CD14-positive monocyte (primary cell): ENCODE measurements at regions not wholly inside any gene's neighbourhood (a gene's known extent, or its start where the extent isn't known, plus 50 kb on each side); places are given as distances from the start of the nearest gene placed in this dataset.

Source experiments
- DNase-seq, 3 donors: peaks; one replicate each; pipeline ENCODE4 v3.0.0-alpha.2; 2011 to 2022
- H2AFZ ChIP-seq: 2 replicates; pipeline ENCODE4 v1.6.0; 2012; ENCODE audit warnings: mild to moderate bottlenecking, low read depth, low read length, inconsistent platforms; ENCODE audit not compliant: insufficient read depth, poor library complexity, severe bottlenecking
- H3K27ac ChIP-seq, 2 donors: 1 replicate in 1 of 2; 2 replicates in 1 of 2; pipeline ENCODE4 v1.5.1; 2012 to 2013; ENCODE audit warnings: low read length in 2 of 2, control low read depth in 1 of 2, inconsistent platforms in 1 of 2, low read depth in 1 of 2, mild to moderate bottlenecking in 1 of 2
- H3K27me3 ChIP-seq, 2 donors: one replicate each; pipeline versions ENCODE4 v1.6.0 to v1.6.1; 2011 to 2013; ENCODE audit warnings: low read length in 2 of 2; ENCODE audit not compliant: control insufficient read depth in 2 of 2, insufficient read depth in 2 of 2
- H3K36me3 ChIP-seq, 2 donors: replicated peaks in 1 of 2; 1 replicate in 1 of 2; 2 replicates in 1 of 2; pipeline versions ENCODE4 v1.5.1 to v1.6.1; 2012 to 2013; ENCODE audit warnings: low read length in 2 of 2, control low read depth in 1 of 2, inconsistent platforms in 1 of 2, mild to moderate bottlenecking in 1 of 2; ENCODE audit not compliant: insufficient read depth in 2 of 2, control insufficient read depth in 1 of 2
- H3K4me1 ChIP-seq, 2 donors: 1 replicate in 1 of 2; 2 replicates in 1 of 2; pipeline versions ENCODE4 v1.5.1 to v1.6.1; 2012 to 2013; ENCODE audit warnings: low read length in 2 of 2, control low read depth in 1 of 2, inconsistent platforms in 1 of 2, mild to moderate bottlenecking in 1 of 2, moderate library complexity in 1 of 2; ENCODE audit not compliant: insufficient read depth in 2 of 2, control insufficient read depth in 1 of 2
- H3K4me2 ChIP-seq: replicated peaks from 2 replicates; pipeline ENCODE3; 2012; ENCODE audit warnings: low read length, moderate library complexity, mild to moderate bottlenecking; ENCODE audit not compliant: poor library complexity, severe bottlenecking; ENCODE audit errors: extremely low read depth
- H3K4me3 ChIP-seq, 3 experiments: fragments of 200-600 bp in 1 of 3; sonication (generic) in 1 of 3; replicated peaks in 1 of 3; 1 replicate in 2 of 3; 2 replicates in 1 of 3; pipeline ENCODE4 v1.5.1; 2011 to 2013; ENCODE audit warnings: low read length in 3 of 3, mild to moderate bottlenecking in 3 of 3, control low read depth in 2 of 3, low read depth in 2 of 3, inconsistent platforms in 1 of 3, moderate library complexity in 1 of 3
- H3K79me2 ChIP-seq: 2 replicates; pipeline ENCODE4 v1.6.0; 2012; ENCODE audit warnings: mild to moderate bottlenecking, control low read depth, inconsistent platforms, low read length, moderate library complexity; ENCODE audit not compliant: insufficient read depth
- H3K9ac ChIP-seq: 2 replicates; pipeline ENCODE4 v1.6.0; 2017; ENCODE audit warnings: low read length, mild to moderate bottlenecking; ENCODE audit not compliant: insufficient read depth, poor library complexity, severe bottlenecking
- H3K9me3 ChIP-seq, 2 donors: replicated peaks in 1 of 2; 1 replicate in 1 of 2; 2 replicates in 1 of 2; pipeline versions ENCODE4 v1.5.1 to v1.6.1; 2012 to 2013; ENCODE audit warnings: low read length in 2 of 2, control low read depth in 1 of 2; ENCODE audit not compliant: control insufficient read depth in 1 of 2, insufficient read depth in 1 of 2
- H4K20me1 ChIP-seq: 2 replicates; pipeline ENCODE4 v1.6.0; 2012; ENCODE audit warnings: mild to moderate bottlenecking, low read length, control low read depth, moderate library complexity; ENCODE audit not compliant: insufficient read depth
- H3K27ac Mint-ChIP-seq, 7 donors: one replicate each; pipeline ENCODE4 v1.8.0; 2020; ENCODE audit warnings: mild to moderate bottlenecking in 7 of 7, mixed read lengths in 7 of 7, moderate library complexity in 6 of 7, inconsistent platforms in 2 of 7
- H3K27me3 Mint-ChIP-seq, 3 donors: one replicate each; pipeline ENCODE4 v1.8.0; 2021 to 2022; ENCODE audit warnings: low read depth in 3 of 3, mild to moderate bottlenecking in 3 of 3, mixed read lengths in 3 of 3, moderate library complexity in 3 of 3, inconsistent platforms in 1 of 3
- H3K36me3 Mint-ChIP-seq, 2 donors: one replicate each; pipeline ENCODE4 v1.8.0; 2020; ENCODE audit warnings: mixed read lengths in 2 of 2, inconsistent platforms in 1 of 2, mild to moderate bottlenecking in 1 of 2
- H3K4me1 Mint-ChIP-seq: one replicate; pipeline ENCODE4 v1.8.0; 2020; ENCODE audit warnings: mild to moderate bottlenecking, mixed read lengths
- H3K4me3 Mint-ChIP-seq, 2 donors: one replicate each; pipeline ENCODE4 v1.8.0; 2020; ENCODE audit warnings: mild to moderate bottlenecking in 2 of 2, mixed read lengths in 2 of 2, moderate library complexity in 1 of 2
- H3K9me3 Mint-ChIP-seq, 7 donors: one replicate each; pipeline ENCODE4 v1.8.0; 2020 to 2022; ENCODE audit warnings: mixed read lengths in 7 of 7, mild to moderate bottlenecking in 6 of 7, moderate library complexity in 6 of 7, inconsistent platforms in 2 of 7
- WGBS: methylation state at CpG from one replicate; pipeline ENCODE4 v1.1.5; 2013; ENCODE audit warnings: missing lambda C conversion rate; ENCODE audit not compliant: insufficient coverage; 5-methylcytosine and 5-hydroxymethylcytosine counted together
- intact Hi-C, 2 donors: fragments of 100-400 bp; cut with micrococcal nuclease; formaldehyde crosslinking; loops; one replicate each; pipeline versions ENCODE4 v1.15.0 to v1.15.1; 2023
- TF ChIP-seq, protein P1 (sequence below): fragments of 200-600 bp; IDR thresholded peaks from one replicate; pipeline ENCODE4 v1.8.0; 2022; ENCODE audit warnings: antibody characterized with exemption, mild to moderate bottlenecking

DNA sequence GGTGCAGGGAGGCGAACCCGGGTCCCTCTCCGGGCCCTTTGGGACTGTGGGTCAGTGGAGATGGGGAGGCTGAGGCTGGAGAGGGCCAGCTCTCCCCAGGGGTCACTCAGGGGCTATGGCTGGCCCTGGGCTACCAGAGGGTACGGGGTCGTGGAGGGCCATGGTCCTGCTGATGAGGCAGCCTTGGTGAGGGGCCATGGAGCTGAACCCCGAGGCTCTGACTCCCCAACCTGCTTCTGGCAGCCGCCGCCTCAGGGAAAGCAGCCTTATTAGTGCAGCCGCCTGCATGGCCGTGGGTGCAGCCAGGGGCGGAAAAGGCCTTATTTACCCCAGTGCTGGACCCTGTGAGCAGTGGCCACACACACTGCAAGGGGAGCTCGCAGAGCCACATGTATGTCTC, 139.4 kb downstream of the MIAT start:
- Histone ChIP-seq H3K36me3 (peaks cover 0 to 11% of the 10 kb centered on the region in 2 donors), H3K9me3 (no peaks in the 10 kb centered on the region), H3K4me2 (no peak overlapping the region), H3K9ac (no peak overlapping the region), H3K4me1 (no peaks in the 10 kb centered on the region), H3K27me3 (no peaks in the 10 kb centered on the region), H2AFZ (no peak overlapping the region), H4K20me1 (no peaks in the 10 kb centered on the region), H3K79me2 (no peaks in the 10 kb centered on the region), H3K27ac (no peak overlapping the region), H3K4me3 (no peak overlapping the region)
- 96% methylated on average over 12 of the region's 12 CpGs for WGBS
- H3K27me3 Mint-ChIP-seq = peaks cover 0 to 2% (median 1%) of the 10 kb centered on the region in 3 donors
- H3K27ac Mint-ChIP-seq = no peak overlapping the region
- no peak for DNase-seq
- H3K36me3 Mint-ChIP-seq = peaks cover 20 to 24% of the 10 kb centered on the region in 2 donors
- intact Hi-C loops = no loop called here
- TF ChIP-seq, protein P1, sequence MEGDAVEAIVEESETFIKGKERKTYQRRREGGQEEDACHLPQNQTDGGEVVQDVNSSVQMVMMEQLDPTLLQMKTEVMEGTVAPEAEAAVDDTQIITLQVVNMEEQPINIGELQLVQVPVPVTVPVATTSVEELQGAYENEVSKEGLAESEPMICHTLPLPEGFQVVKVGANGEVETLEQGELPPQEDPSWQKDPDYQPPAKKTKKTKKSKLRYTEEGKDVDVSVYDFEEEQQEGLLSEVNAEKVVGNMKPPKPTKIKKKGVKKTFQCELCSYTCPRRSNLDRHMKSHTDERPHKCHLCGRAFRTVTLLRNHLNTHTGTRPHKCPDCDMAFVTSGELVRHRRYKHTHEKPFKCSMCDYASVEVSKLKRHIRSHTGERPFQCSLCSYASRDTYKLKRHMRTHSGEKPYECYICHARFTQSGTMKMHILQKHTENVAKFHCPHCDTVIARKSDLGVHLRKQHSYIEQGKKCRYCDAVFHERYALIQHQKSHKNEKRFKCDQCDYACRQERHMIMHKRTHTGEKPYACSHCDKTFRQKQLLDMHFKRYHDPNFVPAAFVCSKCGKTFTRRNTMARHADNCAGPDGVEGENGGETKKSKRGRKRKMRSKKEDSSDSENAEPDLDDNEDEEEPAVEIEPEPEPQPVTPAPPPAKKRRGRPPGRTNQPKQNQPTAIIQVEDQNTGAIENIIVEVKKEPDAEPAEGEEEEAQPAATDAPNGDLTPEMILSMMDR = no peak
- no peak overlapping the region for H3K4me3 Mint-ChIP-seq
- H3K4me1 Mint-ChIP-seq = no peaks in the 10 kb centered on the region
- H3K9me3 Mint-ChIP-seq = peaks cover 0 to 3% (median 0%) of the 10 kb centered on the region in 7 donors

DNA sequence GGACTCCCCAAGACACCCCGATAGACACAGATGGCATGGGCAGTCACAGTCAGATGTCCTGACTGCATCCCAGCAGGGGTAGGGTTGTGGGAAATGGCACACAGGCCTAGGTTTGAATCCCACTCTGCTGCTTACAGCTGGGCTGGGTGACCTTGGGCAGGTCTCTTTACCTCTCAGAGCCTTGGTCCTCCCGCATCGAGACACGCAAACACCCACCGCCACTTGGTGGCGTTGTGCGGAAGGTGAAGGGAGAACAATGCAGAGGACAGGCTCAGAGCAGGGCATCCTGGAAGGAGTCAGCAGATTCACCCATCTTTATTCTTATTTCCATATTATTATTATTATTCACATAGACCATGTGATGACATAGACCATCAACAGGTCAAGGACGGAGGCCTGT, 140.5 kb downstream of the MIAT start:
- H3K9me3 Mint-ChIP-seq = peaks cover 0 to 3% (median 0%) of the 10 kb centered on the region in 7 donors
- TF ChIP-seq, protein P1 = no peak
- H3K27me3 Mint-ChIP-seq = peaks cover 0 to 5% (median 1%) of the 10 kb centered on the region in 3 donors
- intact Hi-C loops = no loop called here
- H3K27ac ChIP-seq = no peak overlapping the region
- WGBS = 100% methylated on average over 5 of the region's 8 CpGs
- DNase-seq = no peak
- peaks cover 0 to 7% of the 10 kb centered on the region in 2 donors for H3K36me3 ChIP-seq
- H3K36me3 Mint-ChIP-seq = peaks cover 12 to 17% of the 10 kb centered on the region in 2 donors
- H3K4me2 ChIP-seq = no peak overlapping the region
- no peak overlapping the region for H3K4me3 Mint-ChIP-seq
- no peak overlapping the region for H2AFZ ChIP-seq
- H3K4me1 Mint-ChIP-seq = no peaks in the 10 kb centered on the region
- H3K9ac ChIP-seq = no peak overlapping the region
- H4K20me1 ChIP-seq = no peaks in the 10 kb centered on the region
- H3K4me1 ChIP-seq = no peaks in the 10 kb centered on the region
- H3K27ac Mint-ChIP-seq = no peak overlapping the region
- no peaks in the 10 kb centered on the region for H3K9me3 ChIP-seq
- no peaks in the 10 kb centered on the region for H3K79me2 ChIP-seq
- no peaks in the 10 kb centered on the region for H3K27me3 ChIP-seq
- H3K4me3 ChIP-seq = no peak overlapping the region
